ENCODE measurements at regions not wholly inside any gene's neighbourhood (a gene's known extent, or its start where the extent isn't known, plus 50 kb on each side); places are given as distances from the start of the nearest gene placed in this dataset.

- no peak for DNase-seq (ENCODE audit: extremely low spot score)
- ChIA-PET CTCF (interaction anchor here (1.0 to 3.2 kb wide), 3 partner anchors 11 to 135 kb away, joined by 3 to 12 read pairs (median 4); no protein-coding TSS in a partner anchor), POLR2A (interaction anchor here (1.4 kb wide), 1 partner anchor 9 kb away, joined by 3 read pairs; no protein-coding TSS in a partner anchor)
- TF ChIP-seq SP1 (IDR thresholded peaks at IDR 0.05) = no peak
- TF ChIP-seq FOXA1 (IDR thresholded peaks at IDR 0.05) = no peak
- TF ChIP-seq HDGF (IDR thresholded peaks at IDR 0.05; ENCODE audit: borderline replicate concordance) = no peak
- TF ChIP-seq L3MBTL2 (conservative IDR thresholded peaks at IDR 0.05) = no peak
- TF ChIP-seq LEF1 (IDR thresholded peaks at IDR 0.05; ENCODE audit: borderline replicate concordance) = no peak
- no peak for TF ChIP-seq PKNOX1 (IDR thresholded peaks at IDR 0.05)
- no peak for TF ChIP-seq FOXK2 (IDR thresholded peaks at IDR 0.05)
- no peak for TF ChIP-seq SUZ12 (IDR thresholded peaks at IDR 0.05)
- TF ChIP-seq ARNT (IDR thresholded peaks at IDR 0.05) = no peak
- TF ChIP-seq CTBP1 (IDR thresholded peaks at IDR 0.05; ENCODE audit: borderline replicate concordance) = no peak
- TF ChIP-seq TARDBP (IDR thresholded peaks at IDR 0.05) = no peak
- TF ChIP-seq ELF4 (IDR thresholded peaks at IDR 0.05) = no peak
- TF ChIP-seq NFRKB (IDR thresholded peaks at IDR 0.05) = no peak
- no peak for TF ChIP-seq FOXM1 (IDR thresholded peaks at IDR 0.05; ENCODE audit: borderline replicate concordance)
- TF ChIP-seq ZNF384 (IDR thresholded peaks at IDR 0.05) = no peak
- no peak for TF ChIP-seq BHLHE40 (IDR thresholded peaks at IDR 0.05; ENCODE audit: borderline replicate concordance)
Observed at GRCh38 chr6:43940071-43940392, 170.0 kb downstream of the VEGFA start.

GRCh38 chr6:43939281-43940070, 169.5 kb downstream of the VEGFA start:
- no peak for DNase-seq (ENCODE audit: extremely low spot score)
- TF ChIP-seq ZNF384 (IDR thresholded peaks at IDR 0.05) = no peak
- no peak for TF ChIP-seq HDGF (IDR thresholded peaks at IDR 0.05; ENCODE audit: borderline replicate concordance)
- TF ChIP-seq SP1 (IDR thresholded peaks at IDR 0.05) = no peak
- no peak for TF ChIP-seq LEF1 (IDR thresholded peaks at IDR 0.05; ENCODE audit: borderline replicate concordance)
- no peak for TF ChIP-seq CTBP1 (IDR thresholded peaks at IDR 0.05; ENCODE audit: borderline replicate concordance)
- TF ChIP-seq SUZ12 (IDR thresholded peaks at IDR 0.05) = no peak
- TF ChIP-seq ARNT (IDR thresholded peaks at IDR 0.05) = no peak
- no peak for TF ChIP-seq BHLHE40 (IDR thresholded peaks at IDR 0.05; ENCODE audit: borderline replicate concordance)
- no peak for TF ChIP-seq L3MBTL2 (conservative IDR thresholded peaks at IDR 0.05)
- TF ChIP-seq NFRKB (IDR thresholded peaks at IDR 0.05) = no peak
- no peak for TF ChIP-seq TARDBP (IDR thresholded peaks at IDR 0.05)
- no peak for TF ChIP-seq FOXK2 (IDR thresholded peaks at IDR 0.05)
- TF ChIP-seq FOXA1 (IDR thresholded peaks at IDR 0.05) = no peak
- no peak for TF ChIP-seq ELF4 (IDR thresholded peaks at IDR 0.05)
- TF ChIP-seq PKNOX1 (IDR thresholded peaks at IDR 0.05) = no peak
- POLR2A ChIA-PET = interaction anchor here (1.6 kb wide), 1 partner anchor 169 kb away, joined by 5 read pairs; the partner anchor contains the start of gene VEGFA
- CTCF ChIA-PET = interaction anchor here (1.0 to 3.2 kb wide), 4 partner anchors 12 to 136 kb away, joined by 3 to 12 read pairs (median 4); no protein-coding TSS in a partner anchor

- POLR2A ChIA-PET = interaction anchor here (1.6 to 2.7 kb wide), 2 partner anchors 12 to 168 kb away, joined by 5 to 13 read pairs; partner anchors contain the start of gene VEGFA
- DNase-seq (ENCODE audit: extremely low spot score) = no peak
- CTCF ChIA-PET = interaction anchor here (1.3 to 1.4 kb wide), 2 partner anchors 14 to 16 kb away, joined by 3 to 5 read pairs; no protein-coding TSS in a partner anchor
- TF ChIP-seq NFRKB (IDR thresholded peaks at IDR 0.05) = no peak
- no peak for TF ChIP-seq ARNT (IDR thresholded peaks at IDR 0.05)
- no peak for TF ChIP-seq BHLHE40 (IDR thresholded peaks at IDR 0.05; ENCODE audit: borderline replicate concordance)
- no peak for TF ChIP-seq LEF1 (IDR thresholded peaks at IDR 0.05; ENCODE audit: borderline replicate concordance)
- TF ChIP-seq ZNF384 (IDR thresholded peaks at IDR 0.05) = no peak
Observed at GRCh38 chr6:43938178-43939105, 168.4 kb downstream of the VEGFA start.

- no peak for DNase-seq (ENCODE audit: extremely low spot score)
- ChIA-PET POLR2A (interaction anchor here (0.8 to 2.7 kb wide), 4 partner anchors 9 to 308 kb away, joined by 3 to 13 read pairs (median 4); partner anchors contain the start of genes GTPBP2 and VEGFA), CTCF (interaction anchor here (0.9 to 1.5 kb wide), 3 partner anchors 10 to 168 kb away, joined by 4 to 5 read pairs (median 5); partner anchors contain the start of gene VEGFA)
Observed at GRCh38 chr6:43937236-43938177, 167.5 kb downstream of the VEGFA start.

GRCh38 chr6:43936476-43936875, 166.5 kb downstream of the VEGFA start:
- ChIA-PET CTCF (interaction anchor here (1.5 kb wide), 1 partner anchor 167 kb away, joined by 4 read pairs; the partner anchor contains the start of gene VEGFA), POLR2A (interaction anchor here (1.2 to 2.7 kb wide), 3 partner anchors 10 to 166 kb away, joined by 4 to 13 read pairs (median 5); partner anchors contain the start of gene VEGFA)
- no peak for DNase-seq (ENCODE audit: extremely low spot score)
- TF ChIP-seq CTBP1 (IDR thresholded peaks at IDR 0.05; ENCODE audit: borderline replicate concordance) (no peak), FOXK2 (IDR thresholded peaks at IDR 0.05) (no peak), SP1 (IDR thresholded peaks at IDR 0.05) (no peak), ZNF384 (IDR thresholded peaks at IDR 0.05) (no peak), TARDBP (IDR thresholded peaks at IDR 0.05) (no peak), HDGF (IDR thresholded peaks at IDR 0.05; ENCODE audit: borderline replicate concordance) (no peak), L3MBTL2 (conservative IDR thresholded peaks at IDR 0.05) (no peak), FOXM1 (IDR thresholded peaks at IDR 0.05; ENCODE audit: borderline replicate concordance) (no peak), BHLHE40 (IDR thresholded peaks at IDR 0.05; ENCODE audit: borderline replicate concordance) (no peak), PKNOX1 (IDR thresholded peaks at IDR 0.05) (no peak), LEF1 (IDR thresholded peaks at IDR 0.05; ENCODE audit: borderline replicate concordance) (no peak), NFRKB (IDR thresholded peaks at IDR 0.05) (no peak), SUZ12 (IDR thresholded peaks at IDR 0.05) (no peak), ELF4 (IDR thresholded peaks at IDR 0.05) (no peak), ARNT (IDR thresholded peaks at IDR 0.05) (no peak), FOXA1 (IDR thresholded peaks at IDR 0.05) (no peak)

More at GRCh38 chr6:43937236-43938177, 167.5 kb downstream of the VEGFA start:
- TF ChIP-seq TARDBP (IDR thresholded peaks at IDR 0.05) = no peak
- no peak for TF ChIP-seq BHLHE40 (IDR thresholded peaks at IDR 0.05; ENCODE audit: borderline replicate concordance)
- no peak for TF ChIP-seq ZNF384 (IDR thresholded peaks at IDR 0.05)
- no peak for TF ChIP-seq L3MBTL2 (conservative IDR thresholded peaks at IDR 0.05)
- no peak for TF ChIP-seq HDGF (IDR thresholded peaks at IDR 0.05; ENCODE audit: borderline replicate concordance)
- TF ChIP-seq FOXA1 (IDR thresholded peaks at IDR 0.05) = no peak
